ENCODE measurements at regions not wholly inside any gene's neighbourhood (a gene's known extent, or its start where the extent isn't known, plus 50 kb on each side); places are given as distances from the start of the nearest gene placed in this dataset.

DNA sequence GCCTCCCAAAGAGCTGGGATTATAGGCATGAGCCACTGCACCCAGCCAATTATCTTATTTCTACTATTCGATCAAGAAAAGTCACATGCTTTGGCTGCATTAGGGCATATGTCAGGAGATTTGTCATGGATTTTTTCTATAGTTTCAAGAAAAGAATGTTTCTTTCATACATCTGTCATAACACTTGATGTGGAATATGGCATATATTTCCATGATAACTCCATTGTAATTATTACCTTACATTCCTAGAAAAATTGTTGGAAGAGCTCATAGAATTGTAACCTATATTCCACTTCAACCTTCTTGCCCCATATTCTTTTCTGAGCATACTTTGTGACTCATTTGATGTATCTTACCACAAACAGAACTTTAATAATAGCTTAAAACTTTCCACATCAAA, 740.9 kb upstream of the FLRT2 start:
- TF ChIP-seq, protein P1, sequence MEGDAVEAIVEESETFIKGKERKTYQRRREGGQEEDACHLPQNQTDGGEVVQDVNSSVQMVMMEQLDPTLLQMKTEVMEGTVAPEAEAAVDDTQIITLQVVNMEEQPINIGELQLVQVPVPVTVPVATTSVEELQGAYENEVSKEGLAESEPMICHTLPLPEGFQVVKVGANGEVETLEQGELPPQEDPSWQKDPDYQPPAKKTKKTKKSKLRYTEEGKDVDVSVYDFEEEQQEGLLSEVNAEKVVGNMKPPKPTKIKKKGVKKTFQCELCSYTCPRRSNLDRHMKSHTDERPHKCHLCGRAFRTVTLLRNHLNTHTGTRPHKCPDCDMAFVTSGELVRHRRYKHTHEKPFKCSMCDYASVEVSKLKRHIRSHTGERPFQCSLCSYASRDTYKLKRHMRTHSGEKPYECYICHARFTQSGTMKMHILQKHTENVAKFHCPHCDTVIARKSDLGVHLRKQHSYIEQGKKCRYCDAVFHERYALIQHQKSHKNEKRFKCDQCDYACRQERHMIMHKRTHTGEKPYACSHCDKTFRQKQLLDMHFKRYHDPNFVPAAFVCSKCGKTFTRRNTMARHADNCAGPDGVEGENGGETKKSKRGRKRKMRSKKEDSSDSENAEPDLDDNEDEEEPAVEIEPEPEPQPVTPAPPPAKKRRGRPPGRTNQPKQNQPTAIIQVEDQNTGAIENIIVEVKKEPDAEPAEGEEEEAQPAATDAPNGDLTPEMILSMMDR (IDR thresholded peaks at IDR 0.05): no peak
- TF ChIP-seq POLR2A (IDR thresholded peaks at IDR 0.05): no peak

Measured in sigmoid colon (tissue), 3 donors.